Stimulated activated naive B cell treated with anti-CD40 and anti-IgM and Interleukin-4, amounts not matched to agents 10 μg/mL and 1 μg/mL and 100 μg/mL, for 72 hours (primary cell): ENCODE measurements at regions not wholly inside any gene's neighbourhood (a gene's known extent, or its start where the extent isn't known, plus 50 kb on each side); places are given as distances from the start of the nearest gene placed in this dataset.
A peak's percentile ranks its signal among the peaks of the same experiment; 100 is the strongest.
"Not testable (repeated sequence)": the region's sequence is repeated elsewhere in the genome, so short reads cannot be mapped to it uniquely, and the experiment has no call there.

Experiments
- ATAC-seq, 2 donors: fragments of 150-1000 bp; cut with Tn5 transposase; replicated peaks; 2 replicates each; pipeline ENCODE4 v1.10.0; 2021; ENCODE audit warnings: moderate library complexity in 1 of 2
- DNase-seq: peaks from one replicate; pipeline ENCODE4 v3.0.0; 2021
- H3K27ac Mint-ChIP-seq: one replicate; pipeline ENCODE4 v1.8.0; 2022; ENCODE audit warnings: mild to moderate bottlenecking, mixed read lengths
- H3K27me3 Mint-ChIP-seq, 2 donors: one replicate each; pipeline ENCODE4 v1.8.0; 2022; ENCODE audit warnings: mixed read lengths in 2 of 2
- H3K36me3 Mint-ChIP-seq, 2 donors: one replicate each; pipeline ENCODE4 v1.8.0; 2022; ENCODE audit warnings: mixed read lengths in 2 of 2, mild to moderate bottlenecking in 1 of 2
- H3K4me1 Mint-ChIP-seq, 2 donors: one replicate each; pipeline ENCODE4 v1.8.0; 2022; ENCODE audit warnings: mixed read lengths in 2 of 2, mild to moderate bottlenecking in 1 of 2
- H3K4me3 Mint-ChIP-seq, 2 donors: one replicate each; pipeline ENCODE4 v1.8.0; 2022; ENCODE audit warnings: mild to moderate bottlenecking in 2 of 2, mixed read lengths in 2 of 2, moderate library complexity in 1 of 2
- H3K9me3 Mint-ChIP-seq, 2 donors: one replicate each; pipeline ENCODE4 v1.8.0; 2022; ENCODE audit warnings: mixed read lengths in 2 of 2, mild to moderate bottlenecking in 1 of 2

DNA sequence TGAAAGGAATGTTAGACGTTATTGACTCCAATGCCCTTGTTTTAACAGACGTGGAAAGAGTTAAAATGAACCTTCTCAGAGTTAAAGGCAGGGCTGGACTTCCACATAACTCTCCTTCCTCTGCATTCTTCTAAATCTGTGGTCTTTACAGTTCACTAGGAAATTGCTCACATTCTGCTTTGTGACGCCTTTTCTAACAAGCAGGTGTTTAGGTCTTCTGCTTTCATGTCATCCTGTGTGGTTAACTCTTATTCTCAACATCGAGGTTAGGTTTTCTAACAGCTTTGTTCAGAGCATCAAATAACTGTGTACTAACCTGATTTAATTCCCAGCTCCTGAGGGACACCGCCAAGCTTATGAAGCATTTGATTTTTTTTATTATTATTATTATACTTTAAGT, 81.3 kb upstream of the NT5E start:
- H3K27me3 Mint-ChIP-seq = peaks cover 9% of the 10 kb centered on the region in 2 donors
- H3K4me3 Mint-ChIP-seq = no peak overlapping the region
- ATAC-seq (no peak), DNase-seq (no peak)
- no peaks in the 10 kb centered on the region for H3K9me3 Mint-ChIP-seq
- no peaks in the 10 kb centered on the region for H3K4me1 Mint-ChIP-seq
- no peaks in the 10 kb centered on the region for H3K36me3 Mint-ChIP-seq
- no peak overlapping the region for H3K27ac Mint-ChIP-seq

DNA sequence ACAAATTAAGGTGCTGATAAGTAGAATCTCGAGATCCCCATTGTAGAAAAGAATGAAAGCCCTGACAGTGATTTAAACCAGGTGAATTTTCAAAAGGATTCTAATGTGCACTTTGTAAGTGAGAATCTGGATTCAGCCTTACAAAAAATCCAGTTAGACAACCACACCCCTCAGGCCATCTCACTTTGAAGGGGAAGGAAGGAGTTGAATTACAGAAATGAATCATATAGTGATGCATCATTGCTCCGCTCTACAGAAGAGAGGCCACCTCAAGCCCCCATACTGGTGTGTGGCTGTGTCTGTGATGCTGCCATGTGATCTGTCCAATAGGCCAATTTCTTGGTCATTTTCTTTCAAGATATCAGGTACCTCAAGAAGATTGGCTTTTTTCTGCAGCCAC, 85.5 kb upstream of the NT5E start:
- Mint-ChIP-seq H3K4me1 (no peaks in the 10 kb centered on the region), H3K27ac (no peak overlapping the region), H3K27me3 (peaks cover 9% of the 10 kb centered on the region in 2 donors), H3K4me3 (no peak overlapping the region), H3K9me3 (no peaks in the 10 kb centered on the region), H3K36me3 (no peaks in the 10 kb centered on the region)
- ATAC-seq = peak; percentile 71 to 87
- no peak for DNase-seq

DNA sequence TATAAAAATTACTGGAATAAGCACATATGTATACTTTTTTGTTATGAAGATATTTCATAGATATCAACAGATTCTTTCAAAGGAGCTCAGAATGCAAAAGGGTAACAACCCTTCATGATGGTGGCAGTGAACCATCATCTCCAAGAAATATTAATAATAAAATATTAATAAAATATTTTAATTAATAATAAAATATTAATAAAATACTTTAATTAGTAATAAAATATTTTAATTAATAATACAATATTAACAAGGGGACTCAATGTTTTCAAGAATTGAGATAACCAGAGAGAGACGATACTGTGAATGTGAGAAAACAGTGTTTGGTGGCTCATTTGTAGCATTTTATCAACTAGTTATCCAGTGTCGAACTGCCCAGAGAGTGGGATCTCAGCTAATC, 86.0 kb upstream of the NT5E start:
- DNase-seq = no peak
- H3K27me3 Mint-ChIP-seq = peaks cover 9% of the 10 kb centered on the region in 2 donors
- no peak overlapping the region for H3K27ac Mint-ChIP-seq
- H3K4me1 Mint-ChIP-seq = no peaks in the 10 kb centered on the region
- ATAC-seq = no peak
- H3K4me3 Mint-ChIP-seq = no peak overlapping the region
- H3K9me3 Mint-ChIP-seq = no peaks in the 10 kb centered on the region
- H3K36me3 Mint-ChIP-seq = no peaks in the 10 kb centered on the region

DNA sequence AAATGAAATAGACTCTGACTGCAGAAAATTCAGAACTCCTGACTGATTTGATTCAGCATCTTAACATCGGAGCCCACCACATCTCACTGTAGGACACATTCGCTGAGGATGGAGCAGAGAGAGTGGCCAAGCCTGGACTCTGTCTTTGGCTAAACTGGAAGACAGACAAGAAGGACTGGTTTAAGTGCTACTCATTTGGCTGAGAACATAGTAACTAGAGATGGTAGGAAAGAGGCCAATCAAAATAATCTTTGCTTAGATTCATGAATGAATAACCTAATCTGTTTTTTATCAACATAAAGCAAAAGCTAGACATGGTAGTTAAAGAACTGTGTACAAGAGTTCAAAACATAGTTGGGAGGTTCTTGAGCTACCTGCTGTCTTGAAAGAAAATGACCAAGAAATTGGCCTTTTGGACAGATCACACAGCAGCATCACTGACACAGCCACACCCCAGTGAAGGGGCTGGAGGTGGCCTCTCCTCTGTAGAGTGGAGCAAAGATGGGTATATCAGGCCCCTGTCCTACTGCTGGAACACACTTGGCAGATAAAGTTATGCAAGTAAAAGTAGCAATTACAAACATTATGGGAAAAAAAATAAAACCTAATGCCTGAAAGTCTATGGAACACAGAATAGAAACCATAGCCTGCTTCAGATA, 87.1 kb upstream of the NT5E start:
- ATAC-seq = no peak
- H3K4me1 Mint-ChIP-seq = no peaks in the 10 kb centered on the region
- DNase-seq = no peak
- peaks cover 9% of the 10 kb centered on the region in 2 donors for H3K27me3 Mint-ChIP-seq
- H3K27ac Mint-ChIP-seq = no peak overlapping the region
- H3K9me3 Mint-ChIP-seq = no peaks in the 10 kb centered on the region
- H3K36me3 Mint-ChIP-seq = no peaks in the 10 kb centered on the region
- no peak overlapping the region for H3K4me3 Mint-ChIP-seq

DNA sequence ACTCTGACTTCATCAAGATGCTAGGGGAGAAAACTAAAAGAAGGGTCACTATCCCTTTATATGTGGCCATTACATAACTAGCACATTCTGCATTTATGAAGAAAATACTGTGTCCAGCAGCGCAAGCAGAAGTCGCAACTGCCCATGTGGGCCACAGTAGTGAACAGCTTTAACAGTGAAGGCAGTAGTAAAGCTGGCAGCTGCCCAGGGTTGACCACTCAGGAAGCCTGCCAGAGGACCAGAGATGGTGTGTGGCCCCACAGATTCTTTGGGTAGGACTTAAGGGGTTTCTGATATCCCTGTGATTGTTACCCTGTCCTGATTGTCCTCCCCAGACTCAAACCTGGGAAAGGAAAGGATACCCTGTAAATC, 88.3 kb upstream of the NT5E start:
- no peak for DNase-seq
- H3K4me1 Mint-ChIP-seq = no peaks in the 10 kb centered on the region
- no peak for ATAC-seq
- no peak overlapping the region for H3K27ac Mint-ChIP-seq
- H3K27me3 Mint-ChIP-seq = peaks cover under 1 to 2% of the 10 kb centered on the region in 2 donors
- no peak overlapping the region for H3K4me3 Mint-ChIP-seq
- no peaks in the 10 kb centered on the region for H3K9me3 Mint-ChIP-seq
- H3K36me3 Mint-ChIP-seq = no peaks in the 10 kb centered on the region

GRCh38 chr6:85360794-85361642, 88.9 kb upstream of the NT5E start:
- Mint-ChIP-seq H3K36me3 (no peaks in the 10 kb centered on the region), H3K4me1 (no peaks in the 10 kb centered on the region), H3K9me3 (no peaks in the 10 kb centered on the region), H3K27me3 (no peaks in the 10 kb centered on the region), H3K27ac (no peak overlapping the region), H3K4me3 (no peak overlapping the region)
- ATAC-seq (peak in 1 of 2 donors; percentile 16), DNase-seq (no peak)

- no peaks in the 10 kb centered on the region for H3K36me3 Mint-ChIP-seq
- ATAC-seq (no peak), DNase-seq (no peak)
- no peak overlapping the region for H3K27ac Mint-ChIP-seq
- H3K4me3 Mint-ChIP-seq = no peak overlapping the region
- peaks cover 0 to 4% of the 10 kb centered on the region in 2 donors for H3K27me3 Mint-ChIP-seq
- no peaks in the 10 kb centered on the region for H3K4me1 Mint-ChIP-seq
- no peaks in the 10 kb centered on the region for H3K9me3 Mint-ChIP-seq
These were observed 92.2 kb upstream of the NT5E start for GRCh38 chr6:85357651-85358050.

DNA sequence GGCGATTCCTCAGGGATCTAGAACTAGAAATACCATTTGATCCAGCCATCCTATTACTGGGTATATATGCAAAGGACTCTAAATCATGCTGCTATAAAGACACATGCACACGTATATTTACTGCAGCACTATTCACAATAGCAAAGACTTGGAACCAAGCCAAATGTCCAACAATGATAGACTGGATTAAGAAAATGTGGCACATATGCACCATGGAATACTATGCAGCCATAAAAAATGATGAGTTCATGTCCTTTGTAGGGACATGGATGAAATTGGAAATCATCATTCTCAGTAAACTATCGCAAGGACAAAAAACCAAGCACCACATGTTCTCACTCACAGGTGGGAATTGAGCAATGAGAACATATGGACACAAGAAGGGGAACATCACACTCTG, 93.1 kb upstream of the NT5E start:
- H3K4me1 Mint-ChIP-seq, H3K9me3 Mint-ChIP-seq, DNase-seq, H3K4me3 Mint-ChIP-seq, H3K36me3 Mint-ChIP-seq, H3K27me3 Mint-ChIP-seq, ATAC-seq, H3K27ac Mint-ChIP-seq: not testable (repeated sequence)

DNA sequence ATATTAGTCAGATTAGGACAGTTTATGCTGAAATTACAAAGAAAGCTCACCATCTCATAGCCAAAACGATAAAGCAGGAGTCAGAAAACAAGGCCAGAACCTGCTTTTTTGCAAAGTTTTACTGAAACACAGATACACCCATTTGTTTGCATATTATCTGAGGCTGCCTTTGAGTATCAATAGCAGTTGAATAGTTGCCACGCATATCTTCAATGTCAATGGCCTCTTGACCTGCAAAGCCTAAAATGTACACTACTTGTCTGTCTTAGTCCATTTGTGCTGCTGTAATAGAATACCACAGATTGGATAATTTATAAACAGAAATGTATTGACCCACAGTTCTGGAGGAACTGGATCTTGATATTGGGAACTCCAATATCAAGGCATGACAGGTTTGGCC, 94.1 kb upstream of the NT5E start:
- Mint-ChIP-seq H3K27ac (no peak overlapping the region), H3K36me3 (no peaks in the 10 kb centered on the region), H3K4me3 (no peak overlapping the region), H3K27me3 (peaks cover 0 to 4% of the 10 kb centered on the region in 2 donors), H3K4me1 (no peaks in the 10 kb centered on the region), H3K9me3 (no peaks in the 10 kb centered on the region)
- DNase-seq = no peak
- no peak for ATAC-seq

- Mint-ChIP-seq H3K9me3 (no peaks in the 10 kb centered on the region), H3K27ac (no peak overlapping the region), H3K4me1 (no peaks in the 10 kb centered on the region), H3K4me3 (no peak overlapping the region), H3K27me3 (peaks cover 0 to 4% of the 10 kb centered on the region in 2 donors), H3K36me3 (no peaks in the 10 kb centered on the region)
- peak; percentile 85 to 87 for ATAC-seq
- DNase-seq = peak; percentile 16
These were observed 94.9 kb upstream of the NT5E start for GRCh38 chr6:85354761-85355618.

DNA sequence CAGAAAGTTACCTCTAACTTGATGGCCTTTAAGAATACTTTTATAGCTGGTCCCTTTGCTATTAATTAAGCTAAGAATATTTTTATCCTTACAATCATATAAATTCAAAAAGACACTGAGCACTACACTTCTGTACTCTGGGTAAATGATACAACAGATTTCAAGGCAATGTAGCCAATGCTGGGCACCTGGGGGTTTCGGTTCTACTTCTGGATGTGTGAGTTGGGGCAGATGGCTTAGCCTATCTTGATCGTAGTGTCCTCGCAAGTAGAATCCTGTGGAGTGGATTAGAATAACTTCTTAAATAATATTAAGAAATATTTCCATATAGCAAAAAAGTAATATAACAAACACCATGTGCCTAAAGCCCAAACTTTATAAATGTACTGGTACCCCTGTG, 96.9 kb upstream of the NT5E start:
- H3K27ac Mint-ChIP-seq = no peak overlapping the region
- ATAC-seq (no peak), DNase-seq (no peak)
- no peaks in the 10 kb centered on the region for H3K36me3 Mint-ChIP-seq
- H3K27me3 Mint-ChIP-seq = peaks cover 0 to 4% of the 10 kb centered on the region in 2 donors
- no peaks in the 10 kb centered on the region for H3K9me3 Mint-ChIP-seq
- no peak overlapping the region for H3K4me3 Mint-ChIP-seq
- peaks cover 2 to 6% of the 10 kb centered on the region in 2 donors for H3K4me1 Mint-ChIP-seq

GRCh38 chr6:85348643-85349042, 101.2 kb upstream of the NT5E start:
- peaks cover 2 to 6% of the 10 kb centered on the region in 2 donors for H3K4me1 Mint-ChIP-seq
- H3K9me3 Mint-ChIP-seq = no peaks in the 10 kb centered on the region
- no peak overlapping the region for H3K4me3 Mint-ChIP-seq
- ATAC-seq (no peak), DNase-seq (no peak)
- H3K27me3 Mint-ChIP-seq = peaks cover 4 to 14% of the 10 kb centered on the region in 2 donors
- no peaks in the 10 kb centered on the region for H3K36me3 Mint-ChIP-seq
- no peak overlapping the region for H3K27ac Mint-ChIP-seq

GRCh38 chr6:85347812-85348211, 102.1 kb upstream of the NT5E start:
- no peaks in the 10 kb centered on the region for H3K9me3 Mint-ChIP-seq
- no peak overlapping the region for H3K27ac Mint-ChIP-seq
- H3K4me3 Mint-ChIP-seq = no peak overlapping the region
- peaks cover 12 to 14% of the 10 kb centered on the region in 2 donors for H3K27me3 Mint-ChIP-seq
- peaks cover 2 to 6% of the 10 kb centered on the region in 2 donors for H3K4me1 Mint-ChIP-seq
- DNase-seq (no peak), ATAC-seq (no peak)
- no peaks in the 10 kb centered on the region for H3K36me3 Mint-ChIP-seq

DNA sequence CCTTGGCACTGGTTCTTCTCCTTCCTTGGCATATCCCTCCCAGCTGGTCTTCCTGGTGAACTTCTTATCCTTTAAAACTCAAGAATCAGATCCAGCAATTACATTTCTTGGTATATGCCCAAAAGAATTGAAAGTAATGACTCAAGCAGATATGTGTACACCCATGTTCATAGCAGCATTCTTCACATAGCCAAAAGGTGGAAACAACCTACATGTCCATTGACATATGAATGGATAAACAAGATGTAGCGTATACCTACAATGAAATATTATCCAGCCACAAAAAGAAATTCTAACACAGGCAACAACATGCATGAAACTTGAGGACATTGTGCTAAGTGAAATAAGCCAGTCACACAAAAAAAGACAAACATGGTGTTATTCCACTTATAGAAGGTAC, 103.7 kb upstream of the NT5E start:
- no peak overlapping the region for H3K27ac Mint-ChIP-seq
- peaks cover 18 to 21% of the 10 kb centered on the region in 2 donors for H3K27me3 Mint-ChIP-seq
- no peaks in the 10 kb centered on the region for H3K36me3 Mint-ChIP-seq
- H3K4me3 Mint-ChIP-seq = no peak overlapping the region
- H3K9me3 Mint-ChIP-seq = no peaks in the 10 kb centered on the region
- DNase-seq (no peak), ATAC-seq (no peak)
- peaks cover 2 to 6% of the 10 kb centered on the region in 2 donors for H3K4me1 Mint-ChIP-seq
